GM03348 (cell line): ENCODE measurements at regions not wholly inside any gene's neighbourhood (a gene's known extent, or its start where the extent isn't known, plus 50 kb on each side); places are given as distances from the start of the nearest gene placed in this dataset.

ENCODE experiments used
- DNase-seq: peaks from one replicate; pipeline ENCODE4 v3.0.0; 2012; ENCODE audit warnings: low spot score

GRCh38 chr5:143693651-143694252 lies 118.2 kb upstream of the HMHB1 start:
- DNase-seq, result peak; percentile 13

- no peak for DNase-seq
Measured at GRCh38 chr5:143692342-143692741, 119.6 kb upstream of the HMHB1 start.

GRCh38 chr5:143691945-143692290 lies 120.0 kb upstream of the HMHB1 start:
- no peak for DNase-seq

GRCh38 chr5:143691287-143691944 lies 120.5 kb upstream of the HMHB1 start:
- DNase-seq, result no peak

GRCh38 chr5:143687604-143688003 lies 124.4 kb upstream of the HMHB1 start:
- no peak for DNase-seq

GRCh38 chr5:143685246-143685815 lies 126.6 kb upstream of the HMHB1 start:
- DNase-seq, result peak; percentile 32

- no peak for DNase-seq
Measured at GRCh38 chr5:143683459-143683858, 128.5 kb upstream of the HMHB1 start.

GRCh38 chr5:143682929-143683386 lies 129.0 kb upstream of the HMHB1 start:
- peak; percentile 25 for DNase-seq

- DNase-seq, result peak; percentile 17
Measured at GRCh38 chr5:143682246-143682905, 129.6 kb upstream of the HMHB1 start.

- no peak for DNase-seq
Measured at GRCh38 chr5:143680672-143681259, 131.2 kb upstream of the HMHB1 start.

GRCh38 chr5:143679777-143680176 lies 132.2 kb upstream of the HMHB1 start:
- DNase-seq, result peak; percentile 24

- no peak for DNase-seq
Measured at GRCh38 chr5:143678148-143678905, 133.6 kb upstream of the HMHB1 start.

GRCh38 chr5:143677403-143677802 lies 134.6 kb upstream of the HMHB1 start:
- DNase-seq, result no peak

GRCh38 chr5:143676802-143677201 lies 135.2 kb upstream of the HMHB1 start:
- no peak for DNase-seq

GRCh38 chr5:143674469-143674786 lies 137.5 kb upstream of the HMHB1 start:
- no peak for DNase-seq

GRCh38 chr5:143673676-143674468 lies 138.1 kb upstream of the HMHB1 start:
- DNase-seq, result peak; percentile 15

GRCh38 chr5:143672806-143673205 lies 139.2 kb upstream of the HMHB1 start:
- no peak for DNase-seq

- no peak for DNase-seq
Measured at GRCh38 chr5:143671674-143672569, 140.0 kb upstream of the HMHB1 start.

- no peak for DNase-seq
Measured at GRCh38 chr5:143671021-143671420, 140.9 kb upstream of the HMHB1 start.

- no peak for DNase-seq
Measured at GRCh38 chr5:143665866-143666265, 146.1 kb upstream of the HMHB1 start.
